ENCODE measurements at regions not wholly inside any gene's neighbourhood (a gene's known extent, or its start where the extent isn't known, plus 50 kb on each side); places are given as distances from the start of the nearest gene placed in this dataset.
A peak's percentile ranks its signal among the peaks of the same experiment; 100 is the strongest.

DNA sequence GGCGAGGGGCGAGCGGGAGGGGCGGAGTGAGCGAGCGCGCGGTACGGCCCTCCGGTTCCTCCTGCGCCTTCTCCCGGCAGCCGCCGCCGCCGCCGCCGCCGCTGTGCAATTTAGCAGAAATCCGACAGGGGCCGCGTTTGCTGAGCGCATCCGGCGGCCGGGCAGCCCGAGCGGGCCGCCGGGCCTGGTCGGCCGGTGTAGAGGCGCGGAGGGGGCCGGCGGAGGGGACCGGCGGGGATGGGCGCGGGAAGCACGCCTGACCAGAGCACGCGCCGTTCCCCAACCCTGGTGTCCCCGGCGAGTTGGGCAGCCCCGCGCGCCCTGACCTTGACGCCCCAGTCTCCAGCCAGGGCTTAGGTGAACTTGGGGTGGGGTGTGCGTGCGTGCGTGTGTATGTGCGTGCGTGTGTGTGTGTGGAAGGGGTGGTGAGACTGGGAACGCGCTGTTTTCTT, 144.5 kb upstream of the ZNF536 start:
- Histone ChIP-seq H3K4me3 (ENCODE audit: low read depth, low read length) (peak overlapping the region; percentile 80), H3K27me3 (no peaks in the 10 kb centered on the region), H3K4me1 (peaks cover 19% of the 10 kb centered on the region), H3K36me3 (no peaks in the 10 kb centered on the region), H3K9me3 (no peaks in the 10 kb centered on the region)
- TF ChIP-seq, protein P1, sequence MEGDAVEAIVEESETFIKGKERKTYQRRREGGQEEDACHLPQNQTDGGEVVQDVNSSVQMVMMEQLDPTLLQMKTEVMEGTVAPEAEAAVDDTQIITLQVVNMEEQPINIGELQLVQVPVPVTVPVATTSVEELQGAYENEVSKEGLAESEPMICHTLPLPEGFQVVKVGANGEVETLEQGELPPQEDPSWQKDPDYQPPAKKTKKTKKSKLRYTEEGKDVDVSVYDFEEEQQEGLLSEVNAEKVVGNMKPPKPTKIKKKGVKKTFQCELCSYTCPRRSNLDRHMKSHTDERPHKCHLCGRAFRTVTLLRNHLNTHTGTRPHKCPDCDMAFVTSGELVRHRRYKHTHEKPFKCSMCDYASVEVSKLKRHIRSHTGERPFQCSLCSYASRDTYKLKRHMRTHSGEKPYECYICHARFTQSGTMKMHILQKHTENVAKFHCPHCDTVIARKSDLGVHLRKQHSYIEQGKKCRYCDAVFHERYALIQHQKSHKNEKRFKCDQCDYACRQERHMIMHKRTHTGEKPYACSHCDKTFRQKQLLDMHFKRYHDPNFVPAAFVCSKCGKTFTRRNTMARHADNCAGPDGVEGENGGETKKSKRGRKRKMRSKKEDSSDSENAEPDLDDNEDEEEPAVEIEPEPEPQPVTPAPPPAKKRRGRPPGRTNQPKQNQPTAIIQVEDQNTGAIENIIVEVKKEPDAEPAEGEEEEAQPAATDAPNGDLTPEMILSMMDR (IDR thresholded peaks at IDR 0.05; ENCODE audit: low read depth, low read length) = no peak; the same call in 1 of the 2 replicates
- peak; percentile 89 for DNase-seq

DNA sequence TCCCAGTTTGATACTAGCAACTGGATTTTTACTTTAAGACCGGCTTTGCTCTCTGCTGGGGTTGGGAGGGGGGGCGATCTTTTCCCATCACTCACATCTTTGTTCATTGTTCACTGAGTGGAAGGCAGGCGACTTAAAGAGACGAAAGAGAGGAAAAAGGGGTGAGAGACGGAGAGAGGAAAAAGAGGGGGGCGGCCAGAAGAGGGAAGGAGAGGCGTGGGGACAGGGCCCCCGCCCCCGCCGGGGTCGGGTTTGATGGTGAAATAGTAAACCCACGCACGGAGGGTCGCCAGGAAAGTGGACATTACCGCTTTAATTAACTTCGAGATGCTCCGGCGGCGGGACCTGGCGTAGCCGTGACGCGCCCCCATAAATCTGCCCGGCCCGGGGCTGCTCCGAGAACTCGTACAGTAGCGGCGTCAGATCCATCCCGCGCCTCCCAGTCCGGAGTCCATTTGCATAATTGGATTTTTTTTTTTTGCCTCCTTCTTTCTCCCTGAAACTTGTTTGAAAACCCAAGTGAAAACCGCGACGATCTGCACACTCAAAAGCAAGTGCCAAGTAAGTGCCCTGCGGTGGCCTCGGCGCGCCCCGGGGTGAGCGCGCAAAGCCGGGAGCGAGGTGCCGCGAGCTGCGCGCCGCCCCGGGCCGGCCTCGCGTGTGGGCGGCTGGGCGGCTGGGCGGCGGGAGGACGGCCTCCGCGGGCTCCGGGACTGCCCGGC, 143.9 kb upstream of the ZNF536 start:
- Histone ChIP-seq H3K36me3 (no peaks in the 10 kb centered on the region), H3K4me1 (peaks cover 20% of the 10 kb centered on the region), H3K4me3 (ENCODE audit: low read depth, low read length) (peak overlapping the region; percentile 59), H3K27me3 (no peaks in the 10 kb centered on the region), H3K9me3 (no peaks in the 10 kb centered on the region)
- TF ChIP-seq, protein P1 (IDR thresholded peaks at IDR 0.05; ENCODE audit: low read depth, low read length) = no peak
- peak; percentile 74 for DNase-seq

DNA sequence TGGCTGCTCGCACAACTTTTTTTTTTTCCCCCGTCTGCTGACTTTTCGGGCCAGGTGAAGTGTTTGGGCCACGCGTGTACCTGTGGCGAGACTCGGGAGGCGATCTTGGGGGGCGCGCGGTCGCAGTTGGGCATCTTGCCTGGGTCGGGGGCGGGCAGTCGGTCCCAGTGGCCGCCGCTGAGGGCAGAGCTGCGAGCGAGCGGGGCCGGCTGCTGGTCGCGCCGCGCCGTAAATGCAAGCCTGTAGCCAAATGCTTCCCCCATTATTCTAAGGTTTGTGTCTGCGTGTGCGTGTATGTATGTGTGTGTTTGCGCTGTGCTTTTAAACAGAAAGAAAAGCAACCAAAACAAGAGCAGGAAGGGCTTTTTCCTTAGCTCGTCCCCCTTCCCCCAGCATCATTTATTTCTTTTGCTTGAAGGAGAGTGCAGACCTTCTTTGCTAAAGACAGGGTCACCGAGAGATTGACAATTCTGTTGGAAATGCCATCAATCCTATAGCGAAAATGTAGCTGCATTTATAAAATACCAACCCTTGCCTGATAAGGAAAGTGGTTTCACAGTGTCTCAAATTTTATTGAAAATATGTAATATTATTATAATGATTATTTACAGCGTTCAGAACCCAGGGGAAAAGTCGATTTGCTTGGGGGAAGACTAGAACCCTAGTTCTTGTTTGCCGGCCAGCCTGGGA, 143.2 kb upstream of the ZNF536 start:
- Histone ChIP-seq H3K4me3 (ENCODE audit: low read depth, low read length) (peak overlapping the region; percentile 59), H3K9me3 (no peaks in the 10 kb centered on the region), H3K27me3 (no peaks in the 10 kb centered on the region), H3K4me1 (peaks cover 20% of the 10 kb centered on the region), H3K36me3 (no peaks in the 10 kb centered on the region)
- DNase-seq = peak; percentile 62
- TF ChIP-seq, protein P1 (IDR thresholded peaks at IDR 0.05; ENCODE audit: low read depth, low read length) = no peak

DNA sequence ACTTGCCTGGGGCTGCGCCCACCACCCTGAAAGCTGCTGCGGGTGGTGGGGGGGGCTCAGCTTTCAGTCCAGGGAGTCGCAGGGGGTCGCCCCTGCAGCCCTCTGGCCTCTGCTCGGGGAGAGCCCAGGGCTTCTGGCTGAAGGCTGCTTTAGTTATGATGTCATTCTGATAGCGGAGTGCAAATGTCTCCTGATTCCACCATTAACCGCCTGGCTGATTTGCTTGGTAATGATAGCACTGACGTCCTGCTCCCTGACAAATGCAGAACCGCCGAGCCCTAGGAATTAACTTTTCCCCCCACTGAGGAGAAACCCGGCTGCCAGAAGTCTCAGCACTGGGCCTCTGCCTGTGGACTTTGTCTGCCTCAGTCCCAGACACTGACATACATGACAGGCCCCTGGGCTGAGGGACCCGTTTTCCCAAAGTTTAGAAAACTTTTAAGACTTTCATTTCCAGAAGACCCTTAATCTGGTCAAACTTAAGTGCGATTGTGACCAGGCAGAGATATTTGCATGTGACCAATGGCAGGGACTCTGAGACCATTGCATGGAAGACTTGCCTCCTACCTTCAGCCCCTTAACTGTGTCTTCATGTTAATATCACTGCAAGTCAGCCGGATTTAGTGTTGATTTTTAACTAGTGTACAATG, 142.5 kb upstream of the ZNF536 start:
- Histone ChIP-seq H3K4me1 (peaks cover 20% of the 10 kb centered on the region), H3K27me3 (no peaks in the 10 kb centered on the region), H3K9me3 (no peaks in the 10 kb centered on the region), H3K36me3 (no peaks in the 10 kb centered on the region), H3K4me3 (ENCODE audit: low read depth, low read length) (peak overlapping the region; percentile 59)
- TF ChIP-seq, protein P1 (IDR thresholded peaks at IDR 0.05; ENCODE audit: low read depth, low read length) = no peak
- peak; percentile 79 for DNase-seq

DNA sequence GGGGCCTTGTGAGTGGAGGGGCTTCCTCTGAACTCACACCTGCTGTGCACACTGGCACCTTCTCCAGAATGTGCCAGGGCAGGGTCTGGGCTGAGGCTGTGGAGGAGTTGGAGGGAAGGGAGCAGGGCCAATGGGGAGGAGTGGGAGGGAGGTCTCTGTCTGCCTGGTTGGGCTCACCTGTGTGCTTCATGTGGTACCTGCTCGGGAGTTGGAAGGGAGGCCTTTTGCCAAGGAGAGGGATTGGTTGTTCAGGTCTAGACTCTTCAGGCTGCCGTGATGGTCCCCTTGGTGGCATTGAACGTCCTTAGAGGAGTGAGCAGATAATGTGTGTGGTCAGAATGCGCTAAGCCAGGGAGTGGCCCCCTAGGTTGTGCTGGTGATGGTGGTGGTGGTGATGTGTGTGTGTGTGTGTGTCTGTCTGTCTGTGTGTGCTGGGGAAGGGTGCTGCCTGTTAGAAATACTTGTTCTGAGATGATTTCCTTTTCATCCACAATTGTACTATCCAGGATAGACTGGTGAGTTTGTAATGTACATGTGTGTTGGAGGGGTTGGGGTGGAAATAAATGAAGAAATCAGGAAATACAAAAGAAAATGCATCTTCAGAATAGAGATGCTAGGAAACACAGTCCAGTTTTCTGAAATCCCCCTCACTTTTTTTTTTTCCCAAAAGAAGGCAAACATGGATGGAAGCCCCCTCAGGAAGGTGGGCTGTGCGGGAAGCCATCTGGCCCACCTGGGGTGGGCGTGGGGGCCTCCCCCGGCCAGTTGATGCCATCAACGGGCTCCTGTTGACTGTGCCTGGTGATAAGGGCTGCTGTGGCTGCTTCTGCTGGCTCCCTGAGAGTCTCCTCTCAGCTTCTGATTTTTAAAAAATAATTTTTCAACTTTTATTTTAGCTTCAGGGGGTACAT, 140.5 kb upstream of the ZNF536 start:
- Histone ChIP-seq H3K4me1 (peaks cover 23% of the 10 kb centered on the region), H3K27me3 (no peaks in the 10 kb centered on the region), H3K4me3 (ENCODE audit: low read depth, low read length) (no peak overlapping the region), H3K36me3 (no peaks in the 10 kb centered on the region), H3K9me3 (no peaks in the 10 kb centered on the region)
- DNase-seq = no peak
- TF ChIP-seq, protein P1 (IDR thresholded peaks at IDR 0.05; ENCODE audit: low read depth, low read length) = no peak

Data from BE2C (cell line).